Stimulated activated CD4-positive, alpha-beta T cell treated with anti-CD3 and anti-CD28 coated beads, Interleukin-4, amount 100 ng/mL, for 48 hours (primary cell): ENCODE measurements at regions not wholly inside any gene's neighbourhood (a gene's known extent, or its start where the extent isn't known, plus 50 kb on each side); places are given as distances from the start of the nearest gene placed in this dataset.

ENCODE experiments used
- DNase-seq, 2 donors: peaks; one replicate each; pipeline ENCODE4 v3.0.0-alpha.2; 2020; ENCODE audit warnings: low read depth in 2 of 2

GRCh38 chr16:5601957-5602356 is 504.4 kb upstream of the EEF2KMT start:
- no peak for DNase-seq

GRCh38 chr16:5598793-5599192 is 501.2 kb upstream of the EEF2KMT start:
- no peak for DNase-seq

- no peak for DNase-seq
These were observed 498.3 kb upstream of the EEF2KMT start for GRCh38 chr16:5595849-5596248.

GRCh38 chr16:5590416-5590815 is 492.8 kb upstream of the EEF2KMT start:
- DNase-seq: no peak

GRCh38 chr16:5589812-5590373 is 492.3 kb upstream of the EEF2KMT start:
- DNase-seq: no peak

- no peak for DNase-seq
These were observed 486.5 kb upstream of the EEF2KMT start for GRCh38 chr16:5584109-5584508.

GRCh38 chr16:5582529-5582928 is 484.9 kb upstream of the EEF2KMT start:
- no peak for DNase-seq

GRCh38 chr16:5581908-5582307 is 484.3 kb upstream of the EEF2KMT start:
- DNase-seq: no peak

- DNase-seq: no peak
These were observed 483.8 kb upstream of the EEF2KMT start for GRCh38 chr16:5581428-5581827.

GRCh38 chr16:5580772-5581171 is 483.2 kb upstream of the EEF2KMT start:
- no peak for DNase-seq

- no peak for DNase-seq
These were observed 482.7 kb upstream of the EEF2KMT start for GRCh38 chr16:5580296-5580695.

GRCh38 chr16:5578980-5579379 is 481.4 kb upstream of the EEF2KMT start:
- no peak for DNase-seq

GRCh38 chr16:5577463-5577862 is 479.9 kb upstream of the EEF2KMT start:
- DNase-seq: no peak

GRCh38 chr16:5575646-5576245 is 478.2 kb upstream of the EEF2KMT start:
- DNase-seq: no peak

- DNase-seq: no peak
These were observed 477.5 kb upstream of the EEF2KMT start for GRCh38 chr16:5575121-5575520.

- no peak for DNase-seq
These were observed 474.5 kb upstream of the EEF2KMT start for GRCh38 chr16:5572056-5572455.

- DNase-seq: no peak
These were observed 473.9 kb upstream of the EEF2KMT start for GRCh38 chr16:5571446-5571845.

GRCh38 chr16:5561800-5562199 is 464.2 kb upstream of the EEF2KMT start:
- DNase-seq: no peak

- no peak for DNase-seq
These were observed 462.5 kb upstream of the EEF2KMT start for GRCh38 chr16:5560084-5560483.

- DNase-seq: no peak
These were observed 460.4 kb upstream of the EEF2KMT start for GRCh38 chr16:5557966-5558365.

- no peak for DNase-seq
These were observed 459.9 kb upstream of the EEF2KMT start for GRCh38 chr16:5557448-5557847.

GRCh38 chr16:5556158-5556810 is 458.7 kb upstream of the EEF2KMT start:
- DNase-seq: no peak

- DNase-seq: no peak
These were observed 454.3 kb upstream of the EEF2KMT start for GRCh38 chr16:5551909-5552308.

GRCh38 chr16:5549802-5550201 is 452.2 kb upstream of the EEF2KMT start:
- DNase-seq: no peak
